ENCODE measurements at regions not wholly inside any gene's neighbourhood (a gene's known extent, or its start where the extent isn't known, plus 50 kb on each side); places are given as distances from the start of the nearest gene placed in this dataset.
"Not testable (repeated sequence)": the region's sequence is repeated elsewhere in the genome, so short reads cannot be mapped to it uniquely, and the experiment has no call there.

DNA sequence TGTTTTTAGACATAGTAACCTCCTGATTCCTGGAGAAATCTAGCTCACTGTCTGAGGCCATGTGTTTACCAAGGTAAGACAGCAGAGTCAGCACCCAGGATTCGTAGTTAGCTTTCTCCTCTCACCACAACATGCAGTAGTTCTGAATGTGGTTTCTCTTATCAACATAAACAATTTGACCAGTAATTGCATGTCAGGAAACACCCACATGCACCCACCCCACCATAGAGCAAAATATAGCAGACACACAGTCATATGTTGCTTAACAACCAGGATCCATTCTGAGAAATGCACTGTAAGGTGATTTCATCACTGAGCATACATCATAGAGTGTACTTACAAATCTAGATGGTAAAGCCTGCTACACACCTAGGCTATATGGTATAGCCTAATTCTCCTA, 1004.0 kb downstream of the ANKRD7 start:
- no peak overlapping the region for H3K27ac Mint-ChIP-seq
- no peaks in the 10 kb centered on the region for H3K27me3 Mint-ChIP-seq (ENCODE audit: low read depth)
- H3K36me3 Mint-ChIP-seq (ENCODE audit: low read depth) = no peaks in the 10 kb centered on the region
- no peaks in the 10 kb centered on the region for H3K4me1 Mint-ChIP-seq (ENCODE audit: low read depth)
- intact Hi-C loops (cut with micrococcal nuclease) = no loop called here
- H3K4me3 Mint-ChIP-seq = no peak overlapping the region
- peaks cover 6% of the 10 kb centered on the region for H3K9me3 Mint-ChIP-seq
- DNase-seq = no peak
- CTCF ChIA-PET = no interaction called here

DNA sequence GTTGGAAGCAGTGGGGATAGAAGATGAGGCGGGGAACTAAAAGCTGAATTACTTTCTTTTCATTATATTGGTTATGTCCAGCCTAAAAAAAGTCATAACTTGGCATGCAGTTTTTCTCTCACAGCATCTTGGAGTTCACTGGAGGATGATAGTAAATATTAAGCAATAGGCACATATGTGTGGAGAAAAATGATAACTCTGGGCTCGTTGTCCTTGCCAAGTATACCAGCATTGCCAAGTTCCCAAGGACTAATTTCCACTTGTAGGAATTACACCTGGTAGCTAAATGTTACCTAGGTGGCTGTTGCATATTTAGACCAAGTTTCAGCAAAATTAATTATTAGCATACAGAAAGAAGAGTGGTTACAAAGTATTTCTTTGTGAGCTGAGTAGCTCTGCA, 1007.6 kb downstream of the ANKRD7 start:
- Mint-ChIP-seq H3K4me1 (ENCODE audit: low read depth) (no peaks in the 10 kb centered on the region), H3K27me3 (ENCODE audit: low read depth) (no peaks in the 10 kb centered on the region), H3K36me3 (ENCODE audit: low read depth) (no peaks in the 10 kb centered on the region), H3K9me3 (peaks cover 3% of the 10 kb centered on the region), H3K4me3 (no peak overlapping the region), H3K27ac (no peak overlapping the region)
- DNase-seq = no peak
- intact Hi-C loops (cut with micrococcal nuclease) = no loop called here
- CTCF ChIA-PET = no interaction called here

DNA sequence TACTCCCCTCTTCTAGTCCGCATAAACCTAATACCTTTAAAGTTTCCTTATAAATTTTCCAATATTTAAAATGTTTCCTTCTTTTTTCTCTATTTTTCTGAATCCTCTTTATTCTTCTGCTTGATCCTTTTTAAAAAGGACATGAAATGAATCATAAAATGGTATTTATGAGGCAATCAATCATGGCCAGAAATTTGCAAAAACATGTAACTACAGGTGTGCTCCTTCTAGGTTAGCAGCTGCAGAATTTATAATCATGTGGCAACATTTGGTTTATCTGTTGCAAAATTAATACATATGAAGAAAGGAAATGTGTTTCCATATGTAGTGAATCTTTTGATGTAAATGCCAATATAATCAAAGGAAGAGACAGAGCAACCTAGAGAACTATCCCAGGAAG, 1008.5 kb downstream of the ANKRD7 start:
- CTCF ChIA-PET = no interaction called here
- intact Hi-C loops (cut with micrococcal nuclease) = no loop called here
- H3K27me3 Mint-ChIP-seq (ENCODE audit: low read depth) = no peaks in the 10 kb centered on the region
- peaks cover 3% of the 10 kb centered on the region for H3K9me3 Mint-ChIP-seq
- no peak overlapping the region for H3K4me3 Mint-ChIP-seq
- no peak overlapping the region for H3K27ac Mint-ChIP-seq
- DNase-seq = no peak
- H3K4me1 Mint-ChIP-seq (ENCODE audit: low read depth) = no peaks in the 10 kb centered on the region
- H3K36me3 Mint-ChIP-seq (ENCODE audit: low read depth) = no peaks in the 10 kb centered on the region

DNA sequence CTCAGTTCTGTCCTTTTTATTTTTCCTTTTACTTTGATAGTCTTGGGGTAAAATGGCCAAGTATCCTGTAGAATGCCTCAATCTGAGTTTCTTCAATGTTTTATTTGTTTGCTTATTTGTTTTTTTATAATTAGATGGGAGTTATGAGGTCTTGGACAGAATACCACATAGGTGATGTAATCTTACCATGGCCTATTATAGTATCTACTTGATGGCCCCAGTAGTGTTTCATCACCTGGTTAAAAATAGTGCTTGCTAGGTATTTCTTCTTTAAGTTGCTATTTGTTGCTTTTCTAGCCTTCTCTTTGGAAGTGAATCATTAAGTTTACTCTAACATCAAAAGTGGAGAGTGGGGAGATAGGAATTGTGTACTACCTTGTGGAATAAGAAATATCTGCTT, 1020.0 kb upstream of the KCND2 start:
- H3K9me3 Mint-ChIP-seq = no peaks in the 10 kb centered on the region
- H3K36me3 Mint-ChIP-seq (ENCODE audit: low read depth) = no peaks in the 10 kb centered on the region
- no peak overlapping the region for H3K27ac Mint-ChIP-seq
- intact Hi-C loops (cut with micrococcal nuclease) = no loop called here
- H3K4me3 Mint-ChIP-seq = no peak overlapping the region
- DNase-seq = no peak
- CTCF ChIA-PET = no interaction called here
- H3K4me1 Mint-ChIP-seq (ENCODE audit: low read depth) = no peaks in the 10 kb centered on the region
- no peaks in the 10 kb centered on the region for H3K27me3 Mint-ChIP-seq (ENCODE audit: low read depth)

DNA sequence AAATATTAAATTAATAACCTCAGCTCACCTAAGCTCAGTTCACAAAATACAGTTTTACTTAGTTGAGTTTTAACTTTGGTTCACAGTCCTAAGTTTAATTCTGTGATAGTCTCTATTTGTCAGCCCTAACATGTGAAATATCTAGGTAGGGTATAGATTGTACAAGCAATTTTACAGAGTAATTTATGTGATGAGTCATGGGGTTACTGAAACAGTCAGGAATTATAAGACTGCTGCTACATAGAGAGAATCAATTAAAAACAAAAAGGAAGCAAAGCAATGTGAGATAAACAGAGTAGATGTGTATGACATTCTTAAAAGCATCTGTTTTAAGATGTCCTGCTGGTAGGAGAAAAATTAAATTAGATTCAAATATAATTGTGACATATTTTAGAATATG, 1018.2 kb upstream of the KCND2 start:
- CTCF ChIA-PET = no interaction called here
- H3K27me3 Mint-ChIP-seq (ENCODE audit: low read depth) = no peaks in the 10 kb centered on the region
- H3K27ac Mint-ChIP-seq = no peak overlapping the region
- intact Hi-C loops (cut with micrococcal nuclease) = no loop called here
- no peak for DNase-seq
- H3K36me3 Mint-ChIP-seq (ENCODE audit: low read depth) = no peaks in the 10 kb centered on the region
- no peaks in the 10 kb centered on the region for H3K9me3 Mint-ChIP-seq
- no peak overlapping the region for H3K4me3 Mint-ChIP-seq
- H3K4me1 Mint-ChIP-seq (ENCODE audit: low read depth) = no peaks in the 10 kb centered on the region

DNA sequence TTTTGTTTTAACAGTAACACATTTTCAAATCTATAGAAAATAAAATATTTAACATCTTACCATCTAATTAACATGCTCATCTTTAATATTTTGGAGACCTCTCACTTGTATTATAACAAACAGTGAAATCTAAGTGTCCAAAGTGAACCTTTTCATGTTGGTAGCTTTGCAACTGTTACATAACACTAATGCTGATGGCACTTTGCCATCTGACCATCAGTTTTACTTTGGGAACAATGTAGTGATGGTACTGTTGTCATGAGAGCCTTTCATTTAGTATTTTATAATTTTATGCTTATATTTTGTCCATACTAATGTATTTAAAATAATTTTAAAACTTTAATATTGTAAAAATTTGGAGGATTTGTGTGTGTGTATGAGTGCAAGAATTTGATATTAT, 1017.0 kb upstream of the KCND2 start:
- H3K36me3 Mint-ChIP-seq (ENCODE audit: low read depth) = no peaks in the 10 kb centered on the region
- no peaks in the 10 kb centered on the region for H3K4me1 Mint-ChIP-seq (ENCODE audit: low read depth)
- no peak overlapping the region for H3K4me3 Mint-ChIP-seq
- no peak overlapping the region for H3K27ac Mint-ChIP-seq
- no peak for DNase-seq
- CTCF ChIA-PET = no interaction called here
- H3K9me3 Mint-ChIP-seq = no peaks in the 10 kb centered on the region
- intact Hi-C loops (cut with micrococcal nuclease) = no loop called here
- no peaks in the 10 kb centered on the region for H3K27me3 Mint-ChIP-seq (ENCODE audit: low read depth)

DNA sequence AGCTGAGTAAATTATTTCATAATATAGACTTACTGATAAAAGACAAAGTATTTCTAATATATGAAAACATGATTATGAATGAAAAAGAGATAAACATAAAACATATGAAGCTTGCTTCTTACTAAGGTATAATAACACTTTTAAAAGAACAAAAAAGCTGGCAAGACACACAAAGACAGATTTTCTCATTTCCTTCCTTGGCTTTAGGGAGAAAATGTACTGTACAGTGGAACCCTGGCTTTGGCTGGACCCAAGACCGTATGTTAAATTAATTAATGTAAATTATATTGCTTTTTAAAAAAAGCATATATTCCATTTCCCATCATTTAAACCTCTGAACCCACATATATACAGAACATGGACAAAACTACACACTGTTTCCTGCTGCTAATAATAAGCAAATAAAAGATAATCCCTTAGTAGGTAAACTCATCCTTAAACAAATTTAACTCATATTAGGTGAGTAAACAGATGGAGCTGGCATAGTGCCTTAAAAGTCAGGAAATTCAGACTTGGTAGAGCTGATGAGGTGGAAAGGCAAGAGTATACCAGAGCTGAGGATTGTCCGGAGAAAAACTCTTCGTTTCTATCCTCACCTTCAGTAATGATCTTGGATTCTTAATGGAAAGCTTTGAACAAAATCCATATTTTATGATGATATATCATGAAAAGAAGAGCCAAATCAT, 1016.4 kb upstream of the KCND2 start:
- CTCF ChIA-PET = no interaction called here
- no peaks in the 10 kb centered on the region for H3K9me3 Mint-ChIP-seq
- no peaks in the 10 kb centered on the region for H3K4me1 Mint-ChIP-seq (ENCODE audit: low read depth)

DNA sequence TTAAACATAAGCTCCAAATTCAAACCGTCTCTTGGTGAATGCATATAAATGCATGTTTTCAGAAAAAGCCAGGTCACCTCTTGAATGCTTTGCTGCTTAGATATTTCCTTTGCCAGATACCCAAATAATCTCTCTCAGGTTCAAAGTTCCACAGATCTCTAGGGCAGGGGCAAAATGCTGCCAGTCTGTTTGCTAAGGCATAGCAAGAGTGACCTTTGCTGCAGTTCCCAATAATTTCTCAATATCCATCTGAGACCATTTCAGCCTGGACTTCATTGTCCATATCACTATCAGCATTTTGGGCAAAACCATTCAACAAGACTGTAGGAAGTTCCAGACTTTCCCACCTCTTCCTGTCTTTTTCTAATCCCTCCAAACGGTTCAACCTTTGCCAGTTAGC, 1006.2 kb upstream of the KCND2 start:
- H3K36me3 Mint-ChIP-seq (ENCODE audit: low read depth); intact Hi-C loops (cut with micrococcal nuclease); H3K4me1 Mint-ChIP-seq (ENCODE audit: low read depth): not testable (repeated sequence)

More for the DNA sequence above, 1016.4 kb upstream of the KCND2 start:
- no peaks in the 10 kb centered on the region for H3K36me3 Mint-ChIP-seq (ENCODE audit: low read depth)
- intact Hi-C loops (cut with micrococcal nuclease) = no loop called here
- DNase-seq = no peak
- no peak overlapping the region for H3K27ac Mint-ChIP-seq
- H3K27me3 Mint-ChIP-seq (ENCODE audit: low read depth) = no peaks in the 10 kb centered on the region
- H3K4me3 Mint-ChIP-seq = no peak overlapping the region

DNA sequence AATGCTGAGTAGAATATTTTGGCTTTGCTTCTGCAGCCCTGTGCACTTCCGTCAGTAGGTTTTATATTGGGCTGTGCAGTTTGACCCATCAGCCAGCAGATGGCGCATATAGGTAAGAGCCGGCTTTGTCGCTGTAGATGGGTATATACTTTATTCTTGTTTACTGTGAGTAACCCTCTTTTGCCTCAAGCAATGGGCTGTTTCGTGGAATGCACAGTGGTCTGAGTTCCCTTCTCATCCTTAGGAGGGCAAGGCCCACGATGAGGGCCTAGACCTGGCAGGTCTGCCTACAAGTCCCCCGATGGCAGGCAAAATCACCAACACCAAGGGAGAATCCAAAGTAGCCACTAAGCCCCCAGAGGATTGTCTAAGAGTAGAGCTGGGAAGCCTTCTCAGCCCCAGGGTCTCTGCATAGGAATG, 1002.9 kb upstream of the KCND2 start:
- no peak overlapping the region for H3K27ac Mint-ChIP-seq
- no peak overlapping the region for H3K4me3 Mint-ChIP-seq
- peaks cover 1% of the 10 kb centered on the region for H3K9me3 Mint-ChIP-seq
- H3K4me1 Mint-ChIP-seq (ENCODE audit: low read depth) = no peaks in the 10 kb centered on the region
- DNase-seq = peak; percentile 38
- no peaks in the 10 kb centered on the region for H3K36me3 Mint-ChIP-seq (ENCODE audit: low read depth)
- CTCF ChIA-PET = no interaction called here
- intact Hi-C loops (cut with micrococcal nuclease) = loop anchor here (1.0 kb wide), 2 partner anchors 1001 to 1455 kb away; no protein-coding TSS in a partner anchor
- no peaks in the 10 kb centered on the region for H3K27me3 Mint-ChIP-seq (ENCODE audit: low read depth)

More for the DNA sequence above, 1006.2 kb upstream of the KCND2 start:
- DNase-seq; H3K4me3 Mint-ChIP-seq; H3K27ac Mint-ChIP-seq; CTCF ChIA-PET; H3K27me3 Mint-ChIP-seq (ENCODE audit: low read depth); H3K9me3 Mint-ChIP-seq: not testable (repeated sequence)

DNA sequence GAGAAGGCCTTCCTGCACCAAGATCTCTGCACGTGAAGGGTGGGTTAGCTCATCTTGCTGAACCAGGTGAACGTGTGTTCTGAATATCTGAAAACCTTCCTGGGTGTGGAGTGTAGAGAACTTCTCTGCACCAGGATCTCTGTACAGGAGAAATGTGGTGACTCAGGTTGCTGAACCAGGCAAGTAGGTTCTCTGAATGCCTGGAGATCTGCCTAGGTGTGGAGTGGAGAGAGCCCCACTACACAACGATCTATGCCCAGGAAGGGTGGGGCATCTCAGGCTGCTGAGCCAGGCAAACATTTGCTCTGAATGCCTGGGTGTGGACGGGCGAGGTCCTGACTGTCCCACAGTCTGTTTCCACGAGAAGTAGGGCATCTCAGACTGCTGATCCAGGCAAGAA, 1002.3 kb upstream of the KCND2 start:
- DNase-seq = no peak
- Mint-ChIP-seq H3K4me1 (ENCODE audit: low read depth) (no peaks in the 10 kb centered on the region), H3K4me3 (no peak overlapping the region), H3K9me3 (peaks cover 1% of the 10 kb centered on the region), H3K27me3 (ENCODE audit: low read depth) (no peaks in the 10 kb centered on the region), H3K27ac (no peak overlapping the region), H3K36me3 (ENCODE audit: low read depth) (no peaks in the 10 kb centered on the region)
- intact Hi-C loops (cut with micrococcal nuclease) = loop anchor here (1.0 kb wide), 2 partner anchors 1001 to 1455 kb away; no protein-coding TSS in a partner anchor
- CTCF ChIA-PET = no interaction called here

DNA sequence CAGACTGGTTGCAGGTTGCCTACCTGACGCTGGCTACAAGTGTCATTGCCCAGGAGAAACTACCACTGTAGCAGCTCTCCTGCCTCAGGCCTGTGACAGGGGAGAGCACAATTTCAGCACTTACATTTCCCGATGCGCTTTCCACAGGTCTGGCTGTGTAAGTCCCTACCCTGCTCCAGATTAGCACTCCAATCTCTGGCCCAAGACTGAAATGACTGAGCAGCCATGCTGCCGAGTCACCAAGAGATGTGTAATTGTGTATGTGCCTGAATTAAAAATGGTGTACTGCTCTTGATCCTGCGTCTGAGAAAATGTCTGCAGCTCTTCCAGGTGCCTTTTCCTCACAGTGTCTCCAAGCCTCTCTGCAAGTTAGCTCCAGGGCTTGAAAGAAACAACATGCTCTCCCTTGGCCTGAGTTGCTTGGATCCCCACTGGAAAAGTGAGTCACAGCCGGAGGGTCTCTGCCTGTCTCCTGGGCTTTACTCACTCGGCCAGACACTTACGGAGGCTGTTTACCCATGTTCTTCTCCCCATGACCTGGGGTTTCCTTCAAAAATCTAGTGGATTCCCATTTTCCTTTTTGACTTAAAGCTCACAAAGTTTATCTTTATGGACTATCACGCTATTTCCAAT, 1001.7 kb upstream of the KCND2 start:
- H3K4me1 Mint-ChIP-seq (ENCODE audit: low read depth) = no peaks in the 10 kb centered on the region
- H3K4me3 Mint-ChIP-seq = no peak overlapping the region
- no peak overlapping the region for H3K27ac Mint-ChIP-seq
- intact Hi-C loops (cut with micrococcal nuclease) = no loop called here
- no peak for DNase-seq
- H3K9me3 Mint-ChIP-seq = peaks cover 1% of the 10 kb centered on the region
- no peaks in the 10 kb centered on the region for H3K36me3 Mint-ChIP-seq (ENCODE audit: low read depth)
- CTCF ChIA-PET = interaction anchor here (0.6 kb wide), 1 partner anchor 245 kb away, joined by 3 read pairs; no protein-coding TSS in a partner anchor
- no peaks in the 10 kb centered on the region for H3K27me3 Mint-ChIP-seq (ENCODE audit: low read depth)

DNA sequence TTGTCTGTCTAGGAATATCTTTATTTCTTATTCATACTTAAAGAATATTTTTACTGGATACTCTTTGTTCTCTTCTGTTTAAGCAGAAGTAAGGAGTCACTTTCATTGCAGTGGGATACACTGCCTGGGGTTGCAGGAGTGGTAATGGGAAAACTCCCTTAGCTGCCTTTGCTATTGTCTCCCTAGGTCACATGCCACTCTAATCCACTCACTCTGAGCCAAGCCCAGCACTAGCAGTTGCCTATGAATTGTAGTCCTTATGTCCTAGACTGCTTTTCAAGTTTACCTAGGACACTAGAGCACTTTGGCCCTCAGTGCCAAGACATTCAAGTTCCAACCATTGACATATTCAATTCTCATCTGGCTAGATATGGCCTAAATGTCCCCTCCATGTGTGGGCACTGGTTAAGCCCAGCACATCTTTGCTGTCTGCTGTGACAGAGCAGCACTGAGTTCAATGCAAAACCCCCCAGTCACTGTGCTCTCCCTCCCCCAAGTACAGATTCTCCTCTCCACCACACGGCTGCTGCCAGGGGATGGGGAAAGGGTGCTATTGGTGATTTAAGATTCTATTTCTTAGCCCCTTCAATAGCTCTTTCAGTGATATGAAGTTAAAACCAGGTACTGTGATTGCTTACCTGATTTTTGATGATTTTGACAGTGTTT, 991.7 kb upstream of the KCND2 start:
- CTCF ChIA-PET = no interaction called here
- Mint-ChIP-seq H3K4me1 (ENCODE audit: low read depth) (no peaks in the 10 kb centered on the region), H3K4me3 (no peak overlapping the region), H3K27ac (no peak overlapping the region), H3K9me3 (no peaks in the 10 kb centered on the region), H3K36me3 (ENCODE audit: low read depth) (no peaks in the 10 kb centered on the region), H3K27me3 (ENCODE audit: low read depth) (no peaks in the 10 kb centered on the region)
- intact Hi-C loops (cut with micrococcal nuclease) = no loop called here
- no peak for DNase-seq

DNA sequence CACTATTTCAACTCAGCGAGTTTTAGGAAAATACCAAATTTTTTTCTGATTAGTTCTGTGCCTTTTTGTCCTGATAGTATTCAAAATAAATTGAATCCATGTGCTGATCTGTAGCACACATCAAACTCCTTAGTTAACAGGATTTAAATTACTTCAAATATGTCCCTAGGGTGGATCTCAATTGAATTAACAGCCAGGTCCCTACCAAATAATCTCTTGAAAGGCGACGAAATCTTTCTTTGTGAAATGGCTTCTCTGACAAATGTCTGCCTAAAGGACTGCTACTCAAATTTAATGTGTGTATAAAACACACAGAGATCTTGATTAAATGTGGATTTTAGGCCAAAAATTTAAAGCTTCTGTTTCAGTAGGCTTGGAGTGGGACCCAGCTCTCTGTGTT, 989.6 kb upstream of the KCND2 start:
- intact Hi-C loops (cut with micrococcal nuclease) = no loop called here
- DNase-seq = no peak
- no peak overlapping the region for H3K4me3 Mint-ChIP-seq
- H3K27ac Mint-ChIP-seq = no peak overlapping the region
- no peaks in the 10 kb centered on the region for H3K27me3 Mint-ChIP-seq (ENCODE audit: low read depth)
- H3K36me3 Mint-ChIP-seq (ENCODE audit: low read depth) = no peaks in the 10 kb centered on the region
- no peaks in the 10 kb centered on the region for H3K9me3 Mint-ChIP-seq
- CTCF ChIA-PET = no interaction called here
- no peaks in the 10 kb centered on the region for H3K4me1 Mint-ChIP-seq (ENCODE audit: low read depth)
